ENCODE measurements at regions not wholly inside any gene's neighbourhood (a gene's known extent, or its start where the extent isn't known, plus 50 kb on each side); places are given as distances from the start of the nearest gene placed in this dataset.
A peak's percentile ranks its signal among the peaks of the same experiment; 100 is the strongest.

DNA sequence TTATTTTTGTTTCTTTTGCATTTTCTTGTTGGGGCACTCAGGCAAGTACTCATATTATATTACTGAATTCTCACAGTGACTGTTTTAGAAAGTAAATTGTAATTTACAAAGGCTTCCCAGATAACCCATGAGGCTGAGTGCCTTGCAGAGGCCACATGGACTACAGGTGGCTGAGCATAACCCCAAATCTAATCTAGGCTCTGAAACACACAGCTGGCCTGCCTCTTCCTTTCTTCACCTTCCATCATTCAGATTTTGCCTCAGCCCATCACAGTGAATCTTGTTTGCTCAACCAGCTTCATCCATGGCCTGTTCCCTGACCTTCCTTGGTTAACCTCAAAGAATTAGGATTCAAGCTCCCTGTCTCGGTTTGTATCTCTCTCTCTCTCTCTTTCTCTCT lies 78.5 kb upstream of the PRDM11 start:
- no peak for DNase-seq

DNA sequence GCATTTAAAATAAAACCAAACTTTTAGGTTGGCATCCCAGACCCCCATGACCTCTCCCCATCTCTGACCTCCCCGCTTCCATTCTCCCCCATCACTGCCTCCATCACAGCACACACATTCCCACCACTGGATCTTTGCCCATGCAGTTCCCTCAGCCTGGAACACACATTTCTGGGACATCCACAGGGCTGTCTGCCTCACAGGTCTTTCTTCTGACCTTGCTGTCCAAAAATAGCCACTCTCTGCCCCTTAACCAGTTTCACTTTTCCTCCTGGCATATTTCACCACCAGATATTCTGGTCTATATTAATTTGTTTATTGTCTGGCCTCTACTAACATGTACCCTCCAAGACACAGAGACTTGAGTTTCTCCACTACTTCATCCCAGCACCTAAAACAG lies 75.2 kb upstream of the PRDM11 start:
- DNase-seq: no peak

DNA sequence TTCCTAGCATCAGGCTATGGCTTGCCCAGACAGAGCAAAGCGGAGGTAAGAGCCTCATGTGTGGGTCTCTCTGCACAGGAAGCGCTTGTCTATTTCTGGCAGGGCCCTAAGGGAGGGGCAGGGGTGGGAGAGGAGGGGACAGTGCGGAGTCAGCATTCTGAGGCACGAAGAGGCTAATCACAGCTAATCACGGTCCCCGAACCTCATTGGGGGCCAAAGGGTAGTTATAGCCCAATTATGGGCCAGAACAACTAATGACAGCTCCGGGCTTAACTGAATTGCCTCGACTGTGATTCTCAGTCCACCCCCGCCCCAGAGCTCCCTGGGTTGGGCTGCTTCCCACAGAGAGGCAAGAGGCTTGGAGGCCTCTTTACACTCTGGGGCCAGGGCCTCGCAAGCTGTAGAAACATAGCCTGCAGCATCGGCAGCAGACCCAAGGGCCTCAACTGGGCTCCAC lies 72.7 kb upstream of the PRDM11 start:
- DNase-seq: no peak

DNA sequence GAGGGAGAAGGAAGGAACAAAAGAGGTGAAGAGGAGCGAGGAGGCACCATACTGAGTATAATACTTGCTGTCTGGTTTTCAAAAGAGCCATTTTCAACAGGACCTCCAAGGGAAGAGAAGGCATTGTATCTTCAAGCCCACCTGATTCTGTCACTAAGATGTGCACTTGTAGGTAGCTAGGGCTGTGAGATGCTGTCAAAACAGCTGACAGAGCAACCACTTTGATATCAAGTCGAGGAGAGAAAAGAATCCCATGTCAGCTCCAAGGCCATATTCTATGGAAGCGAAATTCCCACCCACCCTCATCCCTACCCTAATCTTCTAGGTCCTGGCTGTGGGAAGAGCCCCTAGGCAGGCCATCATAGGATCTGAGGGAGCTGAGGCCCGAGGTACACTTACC lies 70.9 kb upstream of the PRDM11 start:
- DNase-seq: no peak

DNA sequence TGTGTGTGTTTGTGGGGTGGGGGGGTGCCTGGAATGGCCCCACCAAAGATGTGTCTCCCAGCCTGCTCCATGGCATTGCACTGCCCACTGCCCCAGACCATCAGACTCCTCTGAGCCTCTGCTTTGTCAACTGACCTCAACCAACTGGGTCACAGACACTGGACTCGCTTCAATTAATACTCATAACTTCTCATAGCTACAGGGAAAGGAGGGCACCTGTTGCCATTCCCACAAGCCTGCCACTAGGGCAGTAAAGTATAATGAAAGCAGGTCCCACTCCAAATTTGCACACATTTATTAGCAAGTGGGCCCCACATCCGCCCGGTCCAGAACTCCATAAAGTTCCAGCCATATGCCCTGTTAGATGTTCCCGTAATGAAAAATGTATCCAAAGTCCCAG lies 70.5 kb upstream of the PRDM11 start:
- no peak for DNase-seq

DNA sequence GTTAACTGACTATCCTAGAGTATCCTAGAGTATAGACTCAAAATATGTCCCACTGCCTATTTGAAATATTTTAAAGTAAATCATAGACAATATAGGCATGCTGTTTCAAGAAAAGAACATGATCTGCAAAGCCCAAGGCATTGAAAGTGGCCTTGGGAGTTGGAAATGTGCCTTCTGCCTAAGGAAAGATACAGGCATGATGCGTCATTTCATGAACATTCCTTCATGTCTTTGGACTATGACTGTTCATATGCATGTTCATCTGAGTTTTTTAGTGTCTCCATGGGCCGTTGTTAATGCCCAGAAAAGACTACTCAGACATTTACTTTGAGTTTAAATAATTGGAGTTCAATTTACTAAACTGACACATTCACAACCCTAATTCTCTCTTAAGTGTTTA lies 69.7 kb upstream of the PRDM11 start:
- DNase-seq: no peak

DNA sequence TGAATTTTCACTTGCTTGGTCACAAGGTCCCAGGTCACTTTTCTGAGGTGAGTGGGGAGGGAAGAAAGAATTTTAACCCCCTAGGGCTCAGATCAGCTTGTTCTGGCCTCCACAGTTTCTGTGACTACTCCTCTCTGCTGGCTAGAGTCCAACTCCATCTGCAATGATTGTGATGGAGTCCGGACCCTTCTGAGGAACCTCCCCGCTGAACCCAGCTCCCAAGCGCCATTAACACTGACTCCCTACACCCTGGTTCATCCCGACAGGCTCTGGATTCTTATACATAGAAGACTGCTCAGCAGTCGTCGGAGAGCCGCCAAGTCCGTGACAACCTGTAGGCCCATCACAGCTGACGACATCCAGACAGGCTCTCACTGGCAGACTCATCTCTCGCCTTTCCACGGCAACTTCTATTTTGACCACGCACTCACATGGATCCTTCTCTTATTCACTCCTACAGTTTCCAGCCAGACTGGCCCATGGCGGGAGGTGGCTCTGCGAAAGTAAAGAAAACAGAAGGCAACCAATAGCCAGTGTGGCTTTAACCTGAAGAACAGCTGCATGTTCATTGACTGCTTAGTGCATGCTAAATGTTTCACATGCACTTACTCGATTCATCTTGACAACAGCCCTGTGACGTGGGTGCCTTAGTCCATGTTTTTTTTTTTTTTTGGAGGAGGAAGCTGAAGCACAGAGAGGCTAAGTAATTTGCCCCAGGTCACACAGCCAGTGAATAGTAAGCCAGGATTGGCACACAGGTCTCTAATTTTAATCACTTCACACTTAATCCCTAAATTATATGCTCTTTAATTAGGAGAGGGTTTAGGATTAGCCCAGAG lies 68.0 kb upstream of the PRDM11 start:
- DNase-seq: no peak

DNA sequence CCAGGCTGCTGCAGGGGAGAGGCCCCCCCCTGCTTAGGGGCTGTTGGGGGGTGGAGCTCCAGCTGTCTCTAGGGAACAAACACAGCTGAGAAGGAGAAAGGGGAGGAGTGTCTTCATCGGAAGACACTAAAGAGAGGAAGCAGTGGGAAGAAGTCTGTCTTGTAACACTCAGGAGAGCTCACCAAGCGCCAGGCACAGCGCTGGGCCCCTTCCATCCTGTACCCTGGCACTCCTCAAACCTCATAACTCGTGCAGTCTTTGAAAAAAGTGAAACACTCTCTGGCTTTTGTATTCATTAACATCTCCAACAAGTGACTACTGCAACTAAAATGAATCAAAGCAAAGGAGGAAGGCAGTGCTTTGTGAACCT lies 67.4 kb upstream of the PRDM11 start:
- DNase-seq: no peak

DNA sequence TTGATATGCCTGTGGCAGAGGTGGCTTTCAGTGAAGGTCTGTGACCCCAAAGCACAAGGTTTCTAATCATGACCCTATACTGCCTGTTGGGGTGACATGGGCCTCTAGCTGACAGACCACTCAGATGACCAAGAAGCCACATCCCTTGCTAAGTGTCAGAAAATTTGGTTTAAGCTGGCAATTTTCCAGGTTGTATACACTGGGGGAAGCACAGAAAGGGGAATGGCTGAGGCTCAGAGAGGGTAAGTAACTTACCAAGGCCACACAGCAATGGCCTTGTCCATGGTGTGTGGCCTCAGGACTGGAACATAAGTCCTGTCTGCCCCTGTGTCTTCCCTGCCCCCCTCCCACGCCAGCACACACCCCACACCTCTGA lies 66.9 kb upstream of the PRDM11 start:
- no peak for DNase-seq

DNA sequence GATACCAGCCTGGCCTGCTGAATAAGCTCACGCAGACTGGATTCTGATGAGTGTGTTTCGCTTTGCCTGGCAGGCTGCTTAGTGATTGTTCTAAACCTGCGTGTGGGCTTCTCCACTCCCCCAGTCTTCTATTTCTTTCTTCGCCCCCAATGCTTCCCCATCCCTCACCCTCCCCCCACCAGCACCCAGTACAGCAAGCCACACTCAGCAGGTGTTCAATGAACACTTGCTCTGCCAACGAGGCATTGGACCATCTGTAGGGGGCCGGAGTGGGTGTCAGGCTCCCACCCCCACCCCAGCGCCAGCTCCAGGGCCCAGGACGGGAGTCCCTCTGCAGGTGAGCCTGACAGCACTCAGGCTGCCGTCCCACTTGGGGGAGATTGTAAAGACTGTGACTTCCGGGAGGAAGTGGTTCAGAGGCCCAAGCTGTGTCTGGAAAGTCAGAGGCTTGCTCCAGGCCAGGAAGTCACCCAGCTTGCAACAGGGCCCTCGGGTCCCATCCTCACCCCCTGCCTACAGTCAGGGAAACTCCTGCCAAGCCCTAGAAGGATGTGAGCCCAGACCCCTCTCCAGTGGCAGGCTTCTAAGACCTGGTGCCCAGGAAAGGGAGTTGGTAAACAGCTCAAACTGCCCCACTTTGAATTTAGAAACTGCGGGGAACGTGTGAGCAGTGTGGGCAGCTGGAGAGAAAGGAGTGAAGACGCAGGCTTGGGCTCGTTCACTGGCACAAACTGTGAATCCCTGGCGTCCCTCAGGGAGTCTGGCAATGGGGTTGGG lies 66.3 kb upstream of the PRDM11 start:
- DNase-seq: peak; percentile 48 to 52

DNA sequence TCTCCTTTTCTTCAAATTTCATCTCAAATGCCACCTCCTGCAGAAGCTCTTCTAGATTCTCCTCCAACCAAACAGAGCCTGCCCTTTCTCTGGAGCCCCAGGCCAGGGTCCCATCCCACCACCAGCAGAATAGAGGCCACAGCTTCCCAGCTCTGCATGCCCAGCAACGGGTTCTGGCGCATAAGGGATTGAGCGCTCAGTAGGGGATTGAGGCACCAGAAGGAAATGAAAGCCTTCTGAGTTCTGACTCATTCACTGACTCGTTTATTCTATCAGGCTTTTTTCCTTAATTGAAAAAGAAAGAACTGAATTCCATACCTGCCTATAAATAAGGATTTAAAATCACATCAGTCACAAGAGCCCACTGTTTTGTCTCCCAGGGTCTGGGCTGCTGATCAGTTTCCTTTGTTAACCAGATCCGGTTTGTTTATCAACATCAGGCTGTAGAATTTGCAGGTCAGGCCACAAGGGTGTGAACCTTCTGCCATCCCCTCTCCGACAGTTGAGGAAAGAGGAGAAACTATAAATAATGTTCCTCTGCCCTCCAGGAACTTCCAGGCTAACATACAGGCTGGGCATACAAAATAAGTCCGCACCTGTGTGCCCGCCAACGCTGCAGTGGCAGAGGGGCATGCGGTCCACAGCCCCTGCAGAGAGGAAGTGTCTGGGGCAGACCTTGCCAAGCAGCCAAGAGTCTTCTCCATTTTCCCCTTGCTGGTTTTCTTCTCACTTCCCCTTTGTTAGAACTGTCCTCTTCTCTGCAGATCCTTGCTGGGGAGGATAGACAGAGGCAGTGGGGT lies 63.5 kb upstream of the PRDM11 start:
- DNase-seq: no peak

DNA sequence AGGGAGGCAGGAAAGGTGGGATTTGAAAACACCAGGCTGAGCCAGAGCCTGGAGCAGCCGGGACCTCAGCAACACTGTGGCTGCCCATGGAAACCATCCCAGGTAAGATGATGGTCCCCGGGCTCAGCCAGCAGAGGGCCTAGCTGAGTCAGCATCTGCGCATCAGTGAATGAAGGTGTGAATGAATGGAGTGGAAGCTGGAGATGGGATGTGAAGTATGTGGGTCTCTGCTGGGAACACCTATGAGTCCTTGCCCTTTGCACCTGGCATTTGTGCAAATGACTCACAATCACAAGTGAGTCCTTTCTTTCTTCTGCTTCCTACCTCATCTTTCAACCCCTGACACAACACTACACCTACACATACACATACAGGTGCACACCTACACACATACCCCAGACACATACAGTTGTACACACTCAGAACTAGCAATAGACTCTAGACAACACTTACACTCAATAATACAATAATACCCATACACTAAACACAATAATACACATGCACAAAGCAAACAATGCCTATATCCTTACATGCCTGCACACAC lies 62.8 kb upstream of the PRDM11 start:
- no peak for DNase-seq

DNA sequence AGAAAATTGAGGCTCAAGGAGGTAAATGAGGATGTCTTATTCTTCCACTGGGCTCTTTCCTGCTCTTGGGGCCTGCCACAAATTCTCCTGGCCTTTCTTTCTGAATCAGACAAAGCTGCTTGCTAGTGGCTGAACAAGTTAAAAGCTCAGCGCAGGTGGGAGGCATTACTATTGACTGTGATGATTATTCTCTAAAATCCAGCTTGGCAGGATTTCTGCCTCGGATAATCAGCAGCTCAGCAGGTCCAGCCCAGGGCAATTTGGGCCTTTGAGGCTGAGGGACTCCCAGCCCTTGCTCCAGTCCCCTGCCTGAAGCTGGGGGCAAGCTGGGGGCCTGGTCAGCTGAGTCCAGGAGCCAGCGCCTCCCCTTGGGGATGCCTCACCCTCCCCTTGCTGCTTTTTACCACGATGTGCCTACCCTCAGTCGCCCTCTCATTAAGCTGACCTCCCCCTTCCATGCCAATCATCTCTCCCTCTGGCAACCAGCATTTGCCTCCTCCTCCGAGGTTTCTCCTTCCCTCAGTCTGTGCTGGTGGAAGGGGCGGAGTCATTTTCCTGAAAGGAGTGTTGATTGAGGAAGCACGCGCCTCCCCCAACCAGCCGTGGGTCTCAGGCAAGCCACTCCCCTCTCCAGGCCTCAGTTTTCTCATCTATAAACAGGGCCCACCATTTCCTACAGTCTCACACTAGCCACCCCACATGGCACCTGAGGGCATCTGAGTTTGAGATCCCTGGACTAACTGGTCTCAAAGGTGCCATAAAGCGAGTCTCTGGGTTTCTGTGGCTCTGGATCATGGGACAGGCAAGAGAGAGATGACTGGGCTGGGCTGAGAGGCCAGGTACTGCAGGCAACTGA lies 60.6 kb upstream of the PRDM11 start:
- no peak for DNase-seq

DNA sequence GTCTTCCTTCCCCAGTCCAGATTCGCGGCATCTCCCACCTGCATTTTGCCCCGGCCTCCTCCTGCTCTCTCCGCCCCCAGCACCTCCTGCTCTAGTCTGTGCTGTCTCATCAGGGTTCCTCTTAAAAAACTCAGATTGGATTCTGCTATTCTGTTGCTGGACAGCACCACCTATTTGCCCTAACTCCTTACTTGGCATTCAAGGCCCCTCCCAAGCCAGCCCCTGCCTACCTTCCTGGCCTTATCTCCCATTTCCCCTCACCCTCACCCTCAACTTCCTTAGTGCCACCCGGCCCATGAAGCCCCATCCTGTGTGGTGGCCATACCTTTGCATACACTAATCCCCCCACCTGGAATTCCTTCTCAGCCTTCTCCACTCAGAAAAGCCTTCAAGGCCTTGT lies 59.9 kb upstream of the PRDM11 start:
- no peak for DNase-seq

DNA sequence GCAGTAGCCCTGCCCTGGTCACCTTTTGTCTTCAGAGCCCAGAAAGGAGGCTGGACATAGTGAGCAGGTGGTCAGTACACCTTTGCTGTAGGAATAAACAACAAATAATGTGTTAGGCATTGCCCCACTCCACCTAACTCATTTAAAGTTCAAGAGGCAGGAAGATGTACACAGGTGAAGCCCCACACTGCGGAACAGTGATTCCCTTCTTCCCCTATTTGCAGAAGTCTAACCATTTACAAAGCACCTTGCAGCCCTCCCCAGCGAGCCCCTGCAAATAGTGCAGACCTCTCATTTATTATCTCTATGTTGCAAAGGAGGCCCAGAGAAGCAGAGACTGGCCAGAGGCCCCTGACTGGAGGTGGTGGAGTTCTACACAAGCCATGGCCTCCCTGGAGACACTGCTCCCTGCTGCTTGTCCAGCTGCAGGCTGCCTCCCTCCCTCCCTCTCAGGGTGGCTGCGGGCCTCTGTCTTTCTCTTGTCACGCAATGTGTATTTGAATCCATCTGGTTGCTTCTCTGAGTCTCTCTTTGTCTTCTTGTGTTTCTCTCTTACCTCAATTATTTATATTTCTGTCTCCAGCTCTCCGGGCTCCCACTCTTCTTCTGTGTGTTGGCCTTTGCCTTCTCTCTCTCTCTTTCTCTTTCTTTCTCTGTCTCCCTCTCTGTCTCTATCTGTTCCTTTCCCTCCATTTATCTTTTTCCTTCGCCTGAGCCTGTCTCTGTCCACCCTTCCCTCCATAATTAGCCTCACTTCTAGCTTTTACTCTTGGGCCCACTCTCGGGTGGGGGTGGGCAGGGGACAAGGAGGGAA lies 59.1 kb upstream of the PRDM11 start:
- DNase-seq: no peak

DNA sequence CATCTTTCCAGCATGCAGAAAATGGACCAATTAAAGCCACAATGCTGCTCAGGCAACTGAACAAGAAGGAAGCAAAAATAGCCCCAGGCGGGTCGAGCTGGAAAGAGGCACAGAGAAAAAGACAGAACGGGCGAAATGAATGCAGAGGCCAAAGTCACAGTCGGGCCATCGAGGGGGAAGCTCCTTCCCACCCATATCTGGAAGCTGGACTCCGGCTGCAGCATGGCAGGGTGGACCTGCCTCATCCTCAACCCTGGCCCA lies 58.6 kb upstream of the PRDM11 start:
- no peak for DNase-seq

DNA sequence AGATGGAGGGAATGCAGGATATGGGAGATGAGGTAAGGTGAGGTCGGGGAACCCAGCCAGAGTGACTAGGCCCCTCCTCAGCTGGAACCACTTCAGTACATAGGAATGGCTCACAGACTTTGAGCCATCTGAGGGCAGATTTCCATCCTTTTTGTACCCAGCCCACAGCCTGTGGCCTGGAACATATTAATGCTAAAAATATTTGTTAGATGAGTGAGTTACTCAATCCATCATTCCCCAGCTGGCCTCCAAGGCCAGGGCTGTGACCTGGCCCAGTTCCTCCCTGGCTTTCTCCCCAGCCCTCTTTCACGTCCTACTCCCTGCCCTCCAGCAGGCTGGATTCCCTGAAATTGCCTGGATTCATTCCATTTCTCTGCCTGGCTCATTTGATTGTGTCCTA lies 57.2 kb upstream of the PRDM11 start:
- DNase-seq: no peak

DNA sequence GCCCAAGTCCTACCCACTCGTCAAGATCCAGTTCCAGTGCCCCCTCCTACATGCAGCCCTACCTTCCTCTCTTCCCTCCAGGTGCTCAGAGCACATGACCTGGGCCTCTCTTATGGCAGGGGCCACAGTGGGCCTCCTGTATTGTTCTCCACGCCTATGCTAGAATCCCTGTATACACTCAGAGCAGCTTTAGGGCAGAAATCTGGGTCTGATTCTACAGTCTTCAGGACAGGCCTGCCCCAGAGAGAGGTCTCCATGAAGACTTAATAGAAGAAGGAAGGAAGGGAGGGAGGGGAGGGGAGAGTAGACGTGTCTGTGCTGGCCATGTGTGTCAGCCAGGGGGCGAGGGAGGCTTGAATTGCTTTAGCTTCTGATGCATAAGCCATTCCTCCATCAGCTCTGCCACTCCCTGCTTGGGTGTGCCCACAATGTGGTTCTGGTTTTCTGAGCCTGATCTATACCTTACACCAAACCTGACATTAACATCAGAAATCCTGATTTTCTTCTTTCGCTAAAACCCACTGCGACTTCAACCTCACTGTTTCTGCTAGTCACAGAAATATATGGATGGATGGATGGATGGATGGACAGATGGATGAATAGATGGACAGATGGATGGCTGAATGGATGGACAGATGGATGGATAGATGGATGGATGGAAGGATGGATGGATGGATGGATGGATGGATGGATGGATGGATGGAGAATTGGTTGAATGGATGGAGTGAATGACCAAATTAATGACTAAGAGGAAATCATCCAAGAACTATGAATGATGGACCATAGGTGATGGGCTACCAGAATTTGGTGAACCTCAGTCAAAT lies 56.6 kb upstream of the PRDM11 start:
- DNase-seq: no peak

DNA sequence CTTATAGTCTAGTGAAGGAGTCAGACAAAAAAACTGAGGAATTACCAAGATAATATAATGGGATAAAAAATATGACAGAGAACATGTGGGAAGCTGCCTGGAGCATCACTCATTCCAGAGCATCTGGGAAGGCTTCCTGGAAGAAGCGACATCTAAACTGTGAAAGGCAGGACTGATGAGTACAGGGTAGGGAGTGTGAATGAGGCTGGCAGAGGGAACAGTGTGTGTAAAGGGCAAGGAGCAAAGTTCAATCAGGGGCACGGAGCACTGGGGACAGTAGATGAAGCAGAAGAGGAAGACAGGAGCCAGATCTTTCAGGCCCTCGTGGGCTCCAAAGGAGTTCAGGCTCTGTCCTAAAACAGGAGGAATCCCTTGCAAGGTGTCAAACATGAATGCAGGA lies 55.8 kb upstream of the PRDM11 start:
- DNase-seq: no peak

DNA sequence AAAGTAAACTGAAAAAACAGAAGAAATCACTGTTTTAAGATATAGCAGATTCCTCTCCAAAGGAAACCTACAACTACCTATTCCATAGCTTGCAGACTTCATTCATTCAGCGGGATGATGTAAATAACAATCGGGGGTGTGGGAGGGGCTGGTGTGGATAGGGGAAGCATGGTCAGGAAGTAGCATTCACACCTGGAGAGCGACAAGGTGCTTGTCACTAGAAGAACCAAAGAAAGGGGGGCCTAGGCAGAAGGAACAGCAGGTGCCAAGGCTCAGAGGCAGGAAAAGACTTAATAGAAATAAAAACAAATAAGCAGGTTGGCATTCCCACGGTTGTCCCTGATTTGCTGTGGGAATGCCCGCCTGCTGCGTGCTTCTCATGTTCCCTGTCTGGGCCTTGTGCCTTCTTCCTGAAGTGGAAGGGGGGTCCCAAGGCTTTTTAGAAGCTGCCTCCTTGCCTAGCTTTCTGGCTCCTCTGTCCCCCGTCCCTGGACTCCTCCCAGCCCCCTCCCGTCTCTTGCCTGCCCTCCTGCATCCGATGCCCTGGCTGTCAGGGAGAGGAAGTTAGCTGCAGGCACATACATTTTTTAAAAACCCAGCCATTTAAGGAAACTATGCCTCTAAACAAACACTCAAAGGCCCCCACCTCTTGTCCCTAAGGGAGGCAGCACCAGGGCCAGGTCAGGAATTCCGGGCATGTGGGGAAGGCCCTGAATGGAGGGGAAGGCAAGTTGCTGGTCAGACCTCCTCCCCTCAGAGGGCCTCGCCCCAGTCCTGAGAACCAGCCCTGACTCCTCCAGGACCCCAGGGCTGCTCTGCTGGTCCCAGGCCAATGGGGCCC lies 54.7 kb upstream of the PRDM11 start:
- no peak for DNase-seq
